HPDE6-E6E7 (cell line): ENCODE measurements at regions not wholly inside any gene's neighbourhood (a gene's known extent, or its start where the extent isn't known, plus 50 kb on each side); places are given as distances from the start of the nearest gene placed in this dataset.

Experiments used
- DNase-seq: peaks from one replicate; pipeline ENCODE4 v3.0.0; 2011; ENCODE audit warnings: missing footprints; ENCODE audit errors: extremely low spot score

GRCh38 chr6:21992178-21992967, 304.5 kb downstream of the PRL start:
- DNase-seq = peak; percentile 37

- no peak for DNase-seq
Observed at GRCh38 chr6:21993841-21994240, 303.0 kb downstream of the PRL start.

- DNase-seq = no peak
Observed at GRCh38 chr6:21994821-21995220, 302.0 kb downstream of the PRL start.

- DNase-seq = no peak
Observed at GRCh38 chr6:21995318-21995717, 301.5 kb downstream of the PRL start.

GRCh38 chr6:21996425-21997118, 300.3 kb downstream of the PRL start:
- DNase-seq = no peak

- DNase-seq = no peak
Observed at GRCh38 chr6:21997119-21998037, 299.5 kb downstream of the PRL start.

- no peak for DNase-seq
Observed at GRCh38 chr6:21998582-21998981, 298.3 kb downstream of the PRL start.

GRCh38 chr6:21999012-21999528, 297.8 kb downstream of the PRL start:
- DNase-seq = no peak

- no peak for DNase-seq
Observed at GRCh38 chr6:21999741-22000140, 297.1 kb downstream of the PRL start.

- no peak for DNase-seq
Observed at GRCh38 chr6:22001396-22002027, 295.3 kb downstream of the PRL start.

- DNase-seq = no peak
Observed at GRCh38 chr6:22003287-22003686, 293.5 kb downstream of the PRL start.

GRCh38 chr6:22006795-22007194, 290.0 kb downstream of the PRL start:
- DNase-seq = no peak

GRCh38 chr6:22007469-22007868, 289.4 kb downstream of the PRL start:
- DNase-seq = no peak

- DNase-seq = no peak
Observed at GRCh38 chr6:22008248-22008836, 288.5 kb downstream of the PRL start.

- DNase-seq = no peak
Observed at GRCh38 chr6:22010102-22010501, 286.7 kb downstream of the PRL start.

GRCh38 chr6:22015216-22015615, 281.6 kb downstream of the PRL start:
- no peak for DNase-seq

GRCh38 chr6:22015944-22016343, 280.9 kb downstream of the PRL start:
- DNase-seq = no peak

GRCh38 chr6:22017272-22017671, 279.6 kb downstream of the PRL start:
- DNase-seq = no peak

GRCh38 chr6:22017766-22018165, 279.1 kb downstream of the PRL start:
- no peak for DNase-seq

- DNase-seq = no peak
Observed at GRCh38 chr6:22019857-22020256, 277.0 kb downstream of the PRL start.
